Neural progenitor cell (in vitro differentiated cells): ENCODE measurements at regions not wholly inside any gene's neighbourhood (a gene's known extent, or its start where the extent isn't known, plus 50 kb on each side); places are given as distances from the start of the nearest gene placed in this dataset.

ENCODE experiments used
- CTCF ChIP-seq: fragments of 200-600 bp; sonication (generic); IDR thresholded peaks from 2 replicates; pipeline ENCODE4 v1.5.1; 2017; ENCODE audit warnings: antibody characterized with exemption, mild to moderate bottlenecking
- EZH2 ChIP-seq: fragments of 200-600 bp; sonication (generic); IDR thresholded peaks from 2 replicates; pipeline ENCODE4 v1.6.1; 2017; ENCODE audit warnings: antibody characterized with exemption, mild to moderate bottlenecking, moderate library complexity

GRCh38 chr5:153157156-153157555, 333.3 kb upstream of the GRIA1 start:
- no peak for TF ChIP-seq CTCF
- no peak for TF ChIP-seq EZH2
